ENCODE measurements at regions not wholly inside any gene's neighbourhood (a gene's known extent, or its start where the extent isn't known, plus 50 kb on each side); places are given as distances from the start of the nearest gene placed in this dataset.

DNA sequence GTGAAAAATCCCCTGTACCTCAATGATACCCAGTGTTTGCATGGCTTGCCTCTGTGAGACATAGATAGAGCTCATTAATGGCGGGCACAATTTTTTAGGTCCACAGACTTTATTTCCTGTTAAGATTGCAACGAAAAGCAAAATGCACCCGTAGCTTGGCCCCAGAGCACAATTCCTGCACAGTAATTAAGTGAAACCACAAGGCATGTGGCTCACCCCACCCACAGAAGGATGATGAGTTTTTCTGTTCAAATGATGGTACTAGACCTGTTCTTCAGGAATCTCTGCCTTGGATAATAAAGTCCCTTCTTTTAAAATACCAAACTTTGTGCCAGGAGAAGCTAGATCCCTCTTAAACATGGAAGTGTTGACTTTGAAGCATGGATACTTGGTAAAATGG is 738.1 kb downstream of the QKI start:
- no peak for DNase-seq (ENCODE audit: low spot score)

DNA sequence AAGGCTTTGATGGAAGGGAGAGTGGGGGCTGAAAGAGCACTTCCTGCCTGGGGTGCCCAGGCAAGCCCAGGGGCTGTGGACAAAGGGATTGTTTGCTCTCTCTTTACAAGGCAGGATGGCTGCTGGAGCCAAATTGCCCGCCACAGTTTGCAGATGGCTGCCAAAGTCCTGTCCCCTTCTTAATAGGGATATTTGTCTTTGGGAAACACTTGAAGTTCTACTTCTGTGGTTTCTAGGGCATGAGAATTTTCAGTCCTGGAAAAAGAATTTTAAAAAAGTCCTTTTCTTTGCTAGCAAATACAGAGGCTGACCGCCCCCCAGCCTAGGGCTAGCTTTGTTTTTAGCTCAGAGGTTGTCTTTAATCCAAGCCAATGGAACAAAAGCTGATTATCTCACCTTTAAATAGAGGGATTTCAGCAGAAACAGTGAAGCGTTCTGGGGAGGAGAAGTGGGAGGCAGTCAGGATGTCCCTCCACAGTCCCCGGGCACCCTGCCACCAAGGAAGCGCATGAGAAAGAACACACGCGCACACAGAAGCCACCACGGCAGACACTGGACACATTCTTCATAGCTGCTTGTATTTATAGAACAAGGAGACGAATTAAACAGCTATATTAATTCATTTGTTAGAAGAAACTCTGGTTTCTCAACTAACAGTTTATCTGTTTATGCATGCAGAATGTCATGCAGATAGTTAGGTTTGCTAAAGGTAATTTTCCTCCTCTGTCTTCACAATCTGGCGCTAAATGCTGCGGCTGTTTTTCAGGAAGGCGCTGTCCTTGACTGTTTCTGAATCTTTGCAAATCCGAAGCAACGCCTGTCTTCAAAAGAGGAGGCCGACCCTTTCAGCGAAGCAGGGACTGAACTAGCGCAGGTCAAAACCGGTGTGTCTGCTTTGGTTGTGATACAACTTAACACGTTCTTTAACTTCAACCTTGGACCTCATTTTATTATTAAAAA is 736.9 kb downstream of the QKI start:
- peak; percentile 83 for DNase-seq (ENCODE audit: low spot score)

DNA sequence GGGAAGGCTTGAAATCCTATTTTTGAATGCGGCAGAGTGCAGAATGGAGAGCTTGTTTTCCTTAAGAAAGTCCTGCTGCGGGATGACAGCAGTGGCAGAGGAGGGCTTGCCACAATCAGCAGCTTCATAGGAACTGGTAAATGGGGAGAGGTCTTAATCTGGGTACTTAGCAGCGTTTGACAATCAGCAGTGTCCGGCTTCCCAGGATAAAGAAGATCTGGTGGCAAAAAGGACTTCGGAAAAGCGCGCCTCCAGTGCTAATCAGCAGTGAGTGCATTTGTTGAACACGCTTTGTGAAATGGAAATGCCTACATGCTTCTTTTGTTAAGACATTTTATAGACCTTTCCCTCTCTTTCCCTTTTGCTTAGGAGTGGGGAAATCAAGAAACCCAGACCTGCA is 735.7 kb downstream of the QKI start:
- DNase-seq (ENCODE audit: low spot score), result peak; percentile 34

DNA sequence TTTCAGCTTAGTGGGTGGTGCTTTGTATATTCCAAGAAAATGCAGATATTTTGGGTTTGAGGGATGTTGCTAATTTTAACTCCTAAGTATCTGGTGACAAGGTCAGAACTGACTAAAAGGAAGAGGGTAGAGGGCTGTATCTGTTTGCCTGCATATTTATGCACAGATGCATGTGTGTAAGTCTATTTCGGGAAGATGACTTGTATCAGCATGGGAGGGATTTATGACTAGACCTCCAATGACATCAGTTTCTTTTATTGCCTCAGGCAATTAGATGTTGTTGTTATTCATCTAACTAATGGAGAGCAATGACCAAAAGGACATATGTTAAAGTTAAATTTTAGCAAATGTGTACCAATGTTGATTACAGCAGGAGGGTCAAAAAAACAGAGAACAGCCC is 734.3 kb downstream of the QKI start:
- no peak for DNase-seq (ENCODE audit: low spot score)

DNA sequence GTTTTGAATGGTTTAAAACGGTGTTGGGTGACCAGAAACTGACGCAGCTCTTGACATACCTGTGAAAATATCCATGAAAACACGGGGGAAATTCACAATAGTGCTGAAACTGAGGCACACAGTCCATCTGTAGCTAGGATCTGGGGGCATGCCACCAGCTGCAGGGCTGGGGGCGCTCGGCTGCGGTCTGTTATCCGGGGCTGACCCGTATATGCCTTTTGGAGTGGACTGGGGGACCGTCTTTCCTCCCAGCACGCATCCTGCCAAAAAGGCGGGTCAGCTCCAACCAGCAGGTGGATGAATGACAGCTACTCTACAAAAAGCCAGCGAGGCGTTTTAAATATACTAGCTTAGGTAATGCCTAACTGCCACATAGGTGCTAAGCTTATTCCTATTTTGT is 729.8 kb downstream of the QKI start:
- DNase-seq (ENCODE audit: low spot score), result no peak

DNA sequence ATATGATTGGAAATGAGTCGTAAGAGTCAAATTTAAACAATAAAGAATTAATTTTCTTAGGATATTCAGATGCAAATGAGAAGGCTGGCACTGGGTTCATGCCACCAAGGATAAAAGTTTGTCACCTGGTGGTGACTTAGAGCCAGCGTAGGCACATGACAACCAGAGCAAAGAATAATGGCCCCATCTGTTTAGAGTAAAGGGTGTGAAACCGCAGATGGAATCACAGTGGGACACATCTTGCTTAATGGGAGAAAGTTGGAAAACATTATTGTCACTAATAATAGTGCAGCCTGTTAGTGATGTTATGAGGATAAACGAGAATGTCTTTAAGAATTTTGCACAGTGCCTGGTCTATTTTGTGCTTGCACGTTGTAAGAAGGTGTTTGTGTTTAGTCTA is 727.8 kb downstream of the QKI start:
- DNase-seq (ENCODE audit: low spot score), result no peak

DNA sequence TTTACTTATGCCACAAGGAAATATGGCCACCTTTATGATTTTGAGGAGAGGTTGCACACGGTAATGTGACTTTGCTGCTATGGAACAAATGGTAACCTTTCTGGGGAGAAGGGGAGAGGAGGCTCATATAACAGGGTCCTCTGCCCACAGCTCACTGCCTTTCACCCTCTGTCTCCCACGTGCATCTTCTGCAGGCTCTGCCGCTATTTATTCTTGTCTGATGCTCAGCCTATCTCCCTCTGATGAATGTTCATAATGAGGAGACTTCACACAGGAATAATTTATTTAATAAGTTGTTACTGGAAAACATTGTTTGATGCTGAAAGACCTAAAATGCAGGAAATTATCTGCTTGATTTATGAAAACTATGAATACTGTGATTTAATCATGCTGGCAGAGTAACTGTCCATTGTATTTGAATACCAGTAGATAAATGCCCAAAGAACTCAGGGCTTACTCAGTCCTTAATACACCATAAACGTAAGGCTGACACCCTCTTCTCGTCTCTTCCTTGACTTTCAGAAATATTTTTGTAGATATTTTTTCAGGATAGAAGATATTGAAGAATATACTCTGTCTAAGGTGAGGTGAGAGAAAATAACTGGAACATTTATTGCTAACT is 721.1 kb downstream of the QKI start:
- no peak for DNase-seq (ENCODE audit: low spot score)

DNA sequence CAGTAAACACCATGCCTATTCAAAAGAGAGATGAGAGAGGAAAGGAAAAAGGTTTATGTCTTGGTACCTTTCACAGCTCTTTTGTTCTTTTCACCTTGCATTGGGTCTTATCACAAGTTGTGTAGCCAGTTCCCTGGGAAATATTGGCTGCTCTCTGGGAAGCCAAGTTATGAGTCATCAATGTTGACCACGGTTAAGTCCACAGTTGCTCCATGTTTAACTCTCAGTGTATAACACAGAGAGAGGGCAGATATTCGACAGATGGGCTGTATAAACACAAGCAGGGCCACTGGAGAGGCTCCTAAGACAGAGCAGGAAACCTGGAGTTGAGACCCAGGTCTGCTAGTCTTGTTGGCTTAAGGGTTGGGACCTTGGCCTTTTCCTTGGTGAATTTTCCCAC is 718.6 kb downstream of the QKI start:
- DNase-seq (ENCODE audit: low spot score), result no peak

DNA sequence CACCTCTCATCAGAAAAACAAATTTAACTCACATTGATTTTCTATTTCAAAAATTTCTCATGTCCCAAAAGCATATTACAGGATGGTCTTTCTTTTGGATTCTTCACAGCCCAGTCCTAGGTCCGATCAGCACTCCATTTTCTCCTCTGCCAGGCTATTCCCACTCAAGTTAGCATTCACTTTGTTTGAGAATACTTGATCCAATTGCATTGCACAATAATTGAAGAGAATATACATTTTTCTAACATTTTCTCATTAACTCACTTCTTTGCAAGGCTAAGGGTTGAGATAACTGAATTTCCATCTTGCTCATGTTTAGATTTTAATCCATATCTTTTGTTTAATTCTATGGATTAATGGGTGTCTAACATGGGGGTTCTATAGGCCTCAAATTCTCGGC is 716.1 kb downstream of the QKI start:
- DNase-seq (ENCODE audit: low spot score), result no peak

DNA sequence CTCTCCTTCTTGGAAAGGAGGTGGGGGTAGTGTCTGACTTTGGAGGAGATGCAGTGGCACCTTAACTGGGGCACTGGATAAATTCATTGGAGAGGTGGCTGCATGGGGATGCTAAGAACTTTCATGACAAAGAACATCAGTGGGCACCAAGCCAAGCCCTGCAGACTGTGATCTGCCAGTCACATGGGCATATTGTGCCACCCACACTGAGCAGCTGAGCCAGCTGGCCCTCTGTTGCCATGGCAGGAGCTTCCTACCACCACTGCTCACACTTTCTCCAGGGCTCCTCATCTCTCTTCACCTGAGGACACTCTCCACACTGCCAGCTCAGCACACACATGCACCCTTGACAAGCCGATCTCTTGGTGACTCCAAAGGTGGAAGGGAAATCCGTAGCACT is 715.6 kb downstream of the QKI start:
- DNase-seq (ENCODE audit: low spot score), result peak; percentile 59

DNA sequence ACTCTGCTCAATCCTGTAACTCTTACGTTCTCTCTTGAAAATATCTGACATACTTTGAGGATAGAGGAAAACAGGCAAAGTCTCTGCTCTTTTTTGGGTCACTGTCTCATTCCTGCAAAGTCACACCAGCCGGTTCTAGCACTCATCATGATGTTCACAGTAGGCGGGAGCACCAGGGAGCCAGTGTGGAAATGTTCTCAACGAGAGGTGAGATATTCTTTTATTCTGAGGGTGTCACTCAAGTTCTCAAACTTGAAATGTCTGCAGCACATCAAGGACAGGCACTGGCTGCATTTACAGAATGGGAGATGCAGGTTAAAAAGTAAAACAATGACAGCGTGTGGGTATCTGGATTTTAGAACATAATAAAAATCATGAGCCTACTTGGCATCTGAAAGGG is 714.7 kb downstream of the QKI start:
- DNase-seq (ENCODE audit: low spot score), result no peak

DNA sequence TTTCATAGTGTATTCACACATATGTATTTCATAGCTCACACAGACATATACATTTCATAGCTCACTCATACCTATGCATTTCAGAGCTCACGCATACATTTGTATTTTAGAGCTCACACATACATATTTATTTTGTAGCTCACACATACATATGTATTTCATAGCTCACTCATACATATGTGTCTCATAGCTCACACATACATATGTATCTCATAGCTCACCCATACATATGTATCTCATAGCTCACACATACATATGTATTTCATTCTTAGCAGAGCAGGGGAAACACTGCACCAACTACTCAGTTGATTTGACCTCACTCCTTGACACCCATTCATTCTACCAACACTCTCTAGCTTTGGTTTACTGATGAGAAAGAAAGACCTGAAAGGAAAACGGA is 713.6 kb downstream of the QKI start:
- DNase-seq (ENCODE audit: low spot score), result no peak

DNA sequence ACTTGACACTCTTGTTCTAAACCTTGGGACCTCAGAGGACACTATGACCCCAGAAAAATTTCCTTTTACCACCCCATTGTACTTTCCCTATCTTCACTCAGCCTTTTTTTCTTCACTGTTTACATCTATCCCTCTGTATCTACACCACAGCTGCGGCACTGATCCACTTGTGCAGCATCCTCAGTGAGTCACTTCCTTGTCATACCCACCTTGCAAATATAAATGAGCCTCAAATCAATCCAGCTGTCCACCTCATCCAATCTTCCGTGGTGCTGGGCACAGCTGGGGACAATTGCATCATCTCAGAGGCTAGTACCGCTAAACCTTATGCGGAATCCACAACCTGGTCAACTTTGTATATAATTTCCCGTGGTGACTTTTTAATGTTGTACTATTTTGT is 710.5 kb downstream of the QKI start:
- no peak for DNase-seq (ENCODE audit: low spot score)

DNA sequence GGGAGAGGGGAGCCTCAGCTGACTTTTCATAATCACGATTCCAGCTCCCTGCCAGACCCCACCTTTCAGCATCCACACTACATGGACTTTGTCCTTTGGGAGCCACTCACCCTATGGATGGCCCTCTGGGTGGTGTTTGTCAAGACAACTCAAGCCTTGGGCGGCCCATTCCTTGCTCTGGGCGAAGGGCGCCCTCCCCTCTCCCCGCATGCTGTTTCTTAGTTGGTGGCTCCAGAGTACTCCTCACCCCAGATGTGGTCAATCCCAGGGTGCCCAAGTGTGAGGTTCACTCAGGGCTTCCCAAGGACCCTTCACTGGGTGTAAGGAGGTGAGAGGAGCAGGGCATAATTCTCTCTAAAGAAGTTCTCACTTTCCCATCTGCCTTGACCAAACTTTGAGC is 710.0 kb downstream of the QKI start:
- no peak for DNase-seq (ENCODE audit: low spot score)

DNA sequence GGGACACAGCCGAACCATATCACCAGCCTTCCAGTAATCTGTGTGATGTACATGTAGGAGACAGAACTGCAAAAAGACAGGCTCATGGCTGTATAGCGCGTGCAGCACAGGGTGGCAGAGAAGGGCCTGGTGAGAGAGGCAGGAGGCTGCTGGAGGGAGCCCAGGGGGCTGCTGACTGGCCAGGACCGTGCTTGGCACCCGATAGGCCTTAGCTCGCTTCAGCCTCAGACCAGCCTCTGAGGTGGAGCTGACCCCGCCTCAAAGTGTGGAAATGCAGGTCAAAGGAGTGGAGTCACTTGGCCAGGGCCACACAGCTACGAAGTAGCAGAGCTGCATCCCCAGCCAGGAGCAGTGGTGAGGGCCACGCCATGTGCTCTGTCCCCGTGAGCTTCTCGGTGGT is 707.6 kb downstream of the QKI start:
- no peak for DNase-seq (ENCODE audit: low spot score)

DNA sequence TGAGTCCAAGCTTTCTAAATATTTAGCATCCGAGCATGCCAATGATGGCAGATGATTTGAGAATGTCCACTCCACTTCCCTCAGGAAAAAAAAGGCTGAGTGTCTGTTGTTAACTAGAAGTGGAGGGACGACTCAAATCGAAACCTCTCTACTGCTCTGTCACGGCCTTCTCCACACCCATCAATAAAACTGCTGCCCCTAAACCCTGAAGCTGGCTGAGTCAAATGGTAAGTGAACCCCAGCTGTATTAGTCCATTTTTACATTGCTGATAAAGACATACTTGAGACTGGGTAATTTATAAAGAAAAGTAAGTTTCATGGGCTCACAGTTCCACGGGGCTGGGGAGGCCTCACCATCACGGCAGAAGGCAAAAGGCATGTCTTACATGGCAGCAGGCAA is 707.0 kb downstream of the QKI start:
- no peak for DNase-seq (ENCODE audit: low spot score)

DNA sequence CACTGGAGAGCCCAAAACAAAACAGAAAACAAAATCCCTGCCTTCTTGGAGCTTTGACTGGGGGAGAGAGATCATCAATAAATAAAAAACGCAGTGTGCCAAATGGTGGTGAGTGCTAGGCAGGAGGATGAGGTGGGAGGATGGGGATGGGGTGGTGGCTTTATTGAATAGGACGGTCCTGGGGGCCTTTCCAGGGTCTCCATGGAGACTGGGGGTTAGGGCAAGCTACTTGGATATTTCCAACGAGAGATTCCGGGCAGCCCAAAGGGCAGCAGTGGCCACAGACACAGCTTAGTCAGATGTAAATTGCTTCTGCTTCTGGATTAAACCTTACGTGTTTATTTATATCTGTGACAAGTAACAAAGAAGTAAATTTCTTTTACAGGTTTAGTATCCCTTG is 700.1 kb downstream of the QKI start:
- peak; percentile 55 for DNase-seq (ENCODE audit: low spot score)

DNA sequence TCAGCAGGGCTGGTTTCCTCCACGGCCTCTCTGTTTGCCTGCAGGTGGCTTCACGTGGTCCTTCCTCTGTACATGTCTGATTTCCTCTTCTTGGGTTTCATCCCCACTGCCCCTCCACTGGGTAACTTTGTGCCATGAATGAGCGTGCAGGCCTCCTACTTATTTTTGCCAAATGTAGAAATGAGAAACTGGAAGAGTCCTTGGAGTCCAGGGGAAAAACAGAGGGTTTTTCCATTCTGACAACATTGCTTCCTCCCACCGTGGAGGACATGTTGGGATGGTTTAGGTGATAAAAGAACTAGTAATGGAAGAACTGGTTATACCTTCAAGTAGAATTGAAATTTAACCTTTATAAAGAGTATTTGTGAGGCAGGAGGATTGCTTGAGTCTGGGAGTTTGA is 699.5 kb downstream of the QKI start:
- DNase-seq (ENCODE audit: low spot score), result no peak

DNA sequence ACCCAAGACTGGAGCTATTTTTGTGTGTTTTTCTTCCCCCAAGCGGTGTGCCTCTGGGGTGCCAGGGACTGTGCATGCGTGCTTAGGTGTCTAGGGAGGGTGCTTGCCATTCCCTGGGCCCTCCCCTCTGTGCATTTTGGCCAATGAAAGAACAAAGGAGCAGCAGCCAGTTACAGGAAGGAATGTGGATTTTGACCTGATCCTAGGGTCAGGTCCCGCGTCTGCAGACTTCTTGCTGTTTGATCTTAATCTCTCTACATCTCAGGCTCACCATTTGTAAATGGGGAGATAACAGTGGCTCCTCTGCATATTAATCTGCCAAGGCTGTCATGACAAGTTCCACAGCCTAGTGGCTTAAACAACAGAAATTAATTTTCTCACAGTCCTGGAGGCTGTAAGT is 699.1 kb downstream of the QKI start:
- DNase-seq (ENCODE audit: low spot score), result no peak

DNA sequence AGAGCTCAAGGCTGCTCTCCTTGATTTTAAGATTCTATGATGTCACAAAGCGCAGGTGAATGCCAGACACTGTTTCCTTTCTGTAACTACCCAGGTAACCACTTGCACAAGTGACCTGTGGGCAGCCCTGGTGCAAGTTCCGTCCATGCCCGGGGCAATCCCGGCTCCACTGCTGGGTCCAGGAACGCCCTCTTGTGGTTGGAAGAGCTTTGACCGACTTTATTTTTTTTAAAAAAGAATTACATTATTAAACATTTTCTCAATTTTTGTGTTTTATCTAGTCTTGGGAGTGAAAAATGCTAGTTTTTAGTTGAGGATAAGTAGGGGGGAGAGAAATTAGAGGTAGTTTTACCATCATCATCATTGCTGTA is 695.2 kb downstream of the QKI start:
- DNase-seq (ENCODE audit: low spot score), result peak; percentile 20

DNA sequence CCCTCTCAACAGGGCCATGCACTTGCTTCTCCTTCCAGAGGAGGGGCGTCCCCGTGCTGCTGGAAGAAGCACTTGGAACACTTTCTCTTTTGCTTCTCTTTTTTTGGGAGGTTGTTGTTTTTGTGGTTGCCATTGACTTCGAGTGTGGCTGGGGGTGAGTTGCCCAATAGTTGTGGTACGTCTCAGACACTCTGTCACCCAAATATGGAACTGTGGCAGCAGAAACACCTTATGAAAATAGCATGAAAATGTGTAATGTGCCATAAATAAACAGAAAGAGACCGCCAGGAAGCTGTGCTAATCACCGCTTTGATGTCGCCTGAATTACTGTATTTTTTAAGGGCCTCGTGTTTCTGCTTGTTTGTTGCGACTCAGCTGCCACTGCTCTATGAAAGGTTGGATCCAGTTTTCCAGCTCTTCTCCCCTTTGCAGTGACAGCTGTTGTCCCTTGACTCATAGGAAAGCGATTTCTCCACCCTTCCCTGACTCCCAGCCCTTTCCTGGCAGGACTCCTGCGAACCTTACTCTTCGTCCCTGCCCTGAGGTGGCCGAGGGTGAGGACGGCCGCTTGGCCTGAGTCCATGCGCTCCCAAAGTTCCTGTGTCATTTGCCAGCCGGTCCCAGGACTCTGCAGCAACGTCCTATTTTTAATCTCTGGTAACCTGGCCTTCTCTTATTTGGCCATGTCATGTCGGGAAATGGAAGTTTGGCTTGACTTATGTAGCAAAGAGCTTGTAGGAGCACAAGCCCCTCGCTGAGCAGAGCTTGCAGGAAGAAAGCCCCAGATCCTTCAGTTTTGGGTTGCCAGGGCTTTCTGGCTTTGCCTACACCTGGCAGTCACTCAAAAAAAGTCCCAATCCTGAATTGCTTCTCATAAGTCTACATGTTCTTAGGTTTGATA is 694.6 kb downstream of the QKI start:
- DNase-seq (ENCODE audit: low spot score), result peak; percentile 35

DNA sequence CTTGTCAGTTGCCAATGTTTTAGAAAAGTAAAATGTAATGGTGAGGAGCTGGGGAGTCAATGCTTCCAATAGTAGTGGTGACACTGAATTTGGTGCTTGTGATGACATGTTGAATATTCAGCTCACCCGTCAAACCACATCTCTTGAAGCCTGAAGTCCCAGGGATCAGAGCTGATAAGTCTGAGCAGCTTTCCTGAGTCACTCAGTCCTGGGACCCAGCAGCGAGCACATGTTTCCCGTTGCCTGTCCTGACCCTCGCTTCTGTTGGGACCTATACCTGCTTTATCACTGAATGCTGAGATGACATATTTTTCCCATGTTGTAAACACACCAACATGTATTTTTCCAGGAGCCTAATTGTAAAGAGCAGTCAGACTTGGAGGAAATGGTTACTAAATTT is 693.6 kb downstream of the QKI start:
- no peak for DNase-seq (ENCODE audit: low spot score)
